OCI-LY1 (cell line): ENCODE measurements at regions not wholly inside any gene's neighbourhood (a gene's known extent, or its start where the extent isn't known, plus 50 kb on each side); places are given as distances from the start of the nearest gene placed in this dataset.

ENCODE experiments used
- CTCF ChIP-seq: fragments of 200-600 bp; sonication (generic), shearing (Covaris generic); IDR thresholded peaks from 2 replicates; pipeline ENCODE4 v1.5.1; 2017; ENCODE audit warnings: mild to moderate bottlenecking, antibody characterized with exemption, low read length, moderate library complexity, mixed read lengths
- EZH2 ChIP-seq: fragments of 200-600 bp; sonication (generic), shearing (Covaris generic); IDR thresholded peaks from 2 replicates; pipeline ENCODE4 v1.8.0; 2017; ENCODE audit warnings: borderline replicate concordance, mixed run types, mild to moderate bottlenecking, antibody characterized with exemption, low read length, moderate library complexity, mixed read lengths

DNA sequence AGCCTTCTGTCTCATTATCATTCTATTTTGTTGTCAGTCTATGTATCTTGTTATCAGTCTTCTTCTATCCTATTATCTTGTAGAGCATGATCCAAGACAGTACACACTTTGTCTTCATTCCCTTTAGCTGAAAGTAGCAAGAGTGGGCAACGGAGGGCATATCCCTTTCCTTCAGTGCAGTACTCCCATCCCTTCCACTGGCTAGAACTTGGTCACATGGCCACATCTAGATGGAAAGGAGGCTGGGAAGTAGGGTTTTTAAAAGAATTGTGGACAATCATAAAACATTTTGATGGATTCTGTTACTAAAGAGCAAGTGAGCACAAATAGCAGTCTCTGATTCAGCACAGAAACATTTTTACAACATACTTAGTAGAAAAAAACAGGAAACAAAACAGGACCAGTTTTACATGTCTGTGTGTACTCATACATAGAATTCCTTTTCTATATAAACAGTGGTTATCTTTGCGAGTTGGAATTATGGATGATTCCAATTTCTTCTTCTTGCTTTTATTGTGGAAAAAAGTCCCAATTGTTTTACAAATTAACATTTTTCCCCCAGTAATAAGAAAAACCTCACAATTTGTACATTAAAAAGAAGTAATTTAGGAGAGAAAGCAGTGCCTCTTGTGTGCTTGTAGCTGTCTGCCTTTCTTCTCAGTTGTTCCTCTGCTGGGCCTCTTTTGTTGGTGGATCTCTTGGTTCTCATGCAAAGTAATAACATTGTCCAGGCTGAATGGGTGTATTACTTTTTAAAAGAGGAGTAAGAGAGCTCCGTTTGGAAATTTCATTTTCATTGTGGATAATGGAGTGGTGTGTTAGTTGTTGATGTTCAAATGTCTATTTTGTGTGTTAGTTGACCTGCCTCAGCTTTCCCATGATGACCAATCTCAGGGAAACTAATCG, 410.9 kb upstream of the TRPC7 start:
- no peak for TF ChIP-seq CTCF
- TF ChIP-seq EZH2: no peak
